ENCODE measurements at regions not wholly inside any gene's neighbourhood (a gene's known extent, or its start where the extent isn't known, plus 50 kb on each side); places are given as distances from the start of the nearest gene placed in this dataset.
"Not testable (repeated sequence)": the region's sequence is repeated elsewhere in the genome, so short reads cannot be mapped to it uniquely, and the experiment has no call there.

- peak; percentile 33 for DNase-seq
These were observed 53.1 kb upstream of the HMCN1 start for GRCh38 chr1:185681034-185681633.

- no peak for DNase-seq
These were observed 53.7 kb upstream of the HMCN1 start for GRCh38 chr1:185680453-185680852.

GRCh38 chr1:185679220-185679619 is 55.0 kb upstream of the HMCN1 start:
- DNase-seq = no peak

- DNase-seq = peak; percentile 69
These were observed 57.2 kb upstream of the HMCN1 start for GRCh38 chr1:185676969-185677368.

GRCh38 chr1:185674201-185674600 is 60.0 kb upstream of the HMCN1 start:
- DNase-seq = peak; percentile 92

GRCh38 chr1:185672719-185673360 is 61.4 kb upstream of the HMCN1 start:
- DNase-seq = no peak

GRCh38 chr1:185670187-185670627 is 64.0 kb upstream of the HMCN1 start:
- peak; percentile 55 for DNase-seq

- DNase-seq = no peak
These were observed 66.2 kb upstream of the HMCN1 start for GRCh38 chr1:185668013-185668412.

- no peak for DNase-seq
These were observed 67.6 kb upstream of the HMCN1 start for GRCh38 chr1:185666582-185666981.

- DNase-seq = no peak
These were observed 70.4 kb upstream of the HMCN1 start for GRCh38 chr1:185663771-185664296.

- DNase-seq = no peak
These were observed 70.9 kb upstream of the HMCN1 start for GRCh38 chr1:185663332-185663731.

GRCh38 chr1:185661971-185662370 is 72.2 kb upstream of the HMCN1 start:
- DNase-seq = no peak

GRCh38 chr1:185656663-185657062 is 77.5 kb upstream of the HMCN1 start:
- no peak for DNase-seq

GRCh38 chr1:185654952-185655314 is 79.3 kb upstream of the HMCN1 start:
- no peak for DNase-seq

- no peak for DNase-seq
These were observed 79.8 kb upstream of the HMCN1 start for GRCh38 chr1:185654199-185654951.

- no peak for DNase-seq
These were observed 80.6 kb upstream of the HMCN1 start for GRCh38 chr1:185653615-185654014.

- no peak for DNase-seq
These were observed 81.8 kb upstream of the HMCN1 start for GRCh38 chr1:185652348-185652747.

- peak; percentile 19 for DNase-seq
These were observed 83.5 kb upstream of the HMCN1 start for GRCh38 chr1:185650602-185651230.

GRCh38 chr1:185648858-185649589 is 85.2 kb upstream of the HMCN1 start:
- DNase-seq = no peak

- DNase-seq = not testable (repeated sequence)
These were observed 86.5 kb upstream of the HMCN1 start for GRCh38 chr1:185647597-185648267.

GRCh38 chr1:185646202-185646683 is 87.9 kb upstream of the HMCN1 start:
- DNase-seq = peak; percentile 90

GRCh38 chr1:185645686-185646085 is 88.5 kb upstream of the HMCN1 start:
- DNase-seq = no peak

All from DMS153 (cell line).